KMS-11 (cell line): ENCODE measurements at regions not wholly inside any gene's neighbourhood (a gene's known extent, or its start where the extent isn't known, plus 50 kb on each side); places are given as distances from the start of the nearest gene placed in this dataset.

Experiments
- H2AFZ ChIP-seq: fragments of 200-600 bp; sonication (generic); 2 replicates; pipeline ENCODE4 v1.6.1; 2016; ENCODE audit warnings: antibody characterized with exemption, mixed run types, low read depth
- H3K27ac ChIP-seq: fragments of 200-600 bp; sonication (generic); 2 replicates; pipeline ENCODE4 v1.6.1; 2016; ENCODE audit warnings: mild to moderate bottlenecking, mixed run types
- H3K27me3 ChIP-seq: fragments of 200-600 bp; sonication (generic); 2 replicates; pipeline ENCODE4 v1.6.1; 2017; ENCODE audit warnings: mild to moderate bottlenecking, low read depth, mixed run types, moderate library complexity; ENCODE audit not compliant: insufficient read depth
- H3K36me3 ChIP-seq: fragments of 200-600 bp; sonication (generic); 2 replicates; pipeline ENCODE4 v1.6.1; 2017; ENCODE audit warnings: mild to moderate bottlenecking, mixed run types; ENCODE audit not compliant: insufficient read depth
- H3K4me1 ChIP-seq: fragments of 200-600 bp; sonication (generic); 2 replicates; pipeline ENCODE4 v1.6.1; 2016; ENCODE audit warnings: mild to moderate bottlenecking, low read depth, mixed run types; ENCODE audit not compliant: poor library complexity, severe bottlenecking
- H3K4me2 ChIP-seq: fragments of 200-600 bp; sonication (generic); 2 replicates; pipeline ENCODE4 v1.7.0; 2016; ENCODE audit warnings: mild to moderate bottlenecking, mixed run types
- H3K4me3 ChIP-seq: fragments of 200-600 bp; sonication (generic); IDR thresholded peaks from 2 replicates; pipeline ENCODE4 v1.6.1; 2017; ENCODE audit warnings: low read depth, low read length, mixed read lengths; ENCODE audit not compliant: insufficient read depth
- H3K79me2 ChIP-seq: fragments of 200-600 bp; sonication (generic); 2 replicates; pipeline ENCODE4 v1.6.1; 2016; ENCODE audit warnings: low read depth, mixed run types; ENCODE audit not compliant: insufficient read depth
- H3K9ac ChIP-seq: fragments of 200-600 bp; sonication (generic); 2 replicates; pipeline ENCODE4 v1.6.1; 2016; ENCODE audit warnings: mild to moderate bottlenecking, mixed run types
- H4K20me1 ChIP-seq: fragments of 200-600 bp; sonication (generic); 2 replicates; pipeline ENCODE4 v1.6.1; 2016; ENCODE audit warnings: mild to moderate bottlenecking, mixed run types; ENCODE audit not compliant: insufficient read depth
- CTCF ChIP-seq: fragments of 200-600 bp; sonication (generic); conservative IDR thresholded peaks from 2 replicates; pipeline ENCODE4 v1.6.1; 2017; ENCODE audit warnings: low read depth, mild to moderate bottlenecking, antibody characterized with exemption, low read length, moderate library complexity, mixed read lengths

- H3K4me3 ChIP-seq, result no peak overlapping the region
- no peak for TF ChIP-seq CTCF
- H3K4me2 ChIP-seq, result no peak overlapping the region
- H3K79me2 ChIP-seq, result no peaks in the 10 kb centered on the region
- H4K20me1 ChIP-seq, result no peaks in the 10 kb centered on the region
- no peaks in the 10 kb centered on the region for H3K4me1 ChIP-seq
- H3K9ac ChIP-seq, result no peak overlapping the region
- no peaks in the 10 kb centered on the region for H3K27me3 ChIP-seq
- no peak overlapping the region for H3K27ac ChIP-seq
- H3K36me3 ChIP-seq, result no peaks in the 10 kb centered on the region
- H2AFZ ChIP-seq, result no peak overlapping the region
Measured at GRCh38 chr13:57409121-57409520, 222.4 kb upstream of the PCDH17 start.

GRCh38 chr13:57409656-57410055, 221.9 kb upstream of the PCDH17 start:
- no peak overlapping the region for H3K4me2 ChIP-seq
- no peak for TF ChIP-seq CTCF

GRCh38 chr13:57418067-57418677, 213.4 kb upstream of the PCDH17 start:
- TF ChIP-seq CTCF, result no peak
- Histone ChIP-seq H3K4me2 (peak overlapping the region; percentile 88), H3K79me2 (no peaks in the 10 kb centered on the region), H2AFZ (peak overlapping the region; percentile 41), H4K20me1 (no peaks in the 10 kb centered on the region), H3K36me3 (no peaks in the 10 kb centered on the region), H3K9ac (peak overlapping the region; percentile 46; the same call in 1 of the 2 replicates), H3K27ac (peak overlapping the region; percentile 94), H3K4me3 (no peak overlapping the region), H3K4me1 (peaks cover 53% of the 10 kb centered on the region), H3K27me3 (no peaks in the 10 kb centered on the region)

More at GRCh38 chr13:57409656-57410055, 221.9 kb upstream of the PCDH17 start:
- no peaks in the 10 kb centered on the region for H3K27me3 ChIP-seq
- no peaks in the 10 kb centered on the region for H4K20me1 ChIP-seq
- no peak overlapping the region for H3K9ac ChIP-seq
- H3K4me3 ChIP-seq, result no peak overlapping the region
- H3K4me1 ChIP-seq, result no peaks in the 10 kb centered on the region
- H3K27ac ChIP-seq, result no peak overlapping the region
- no peaks in the 10 kb centered on the region for H3K36me3 ChIP-seq
- no peaks in the 10 kb centered on the region for H3K79me2 ChIP-seq
- H2AFZ ChIP-seq, result no peak overlapping the region

GRCh38 chr13:57424379-57424778, 207.2 kb upstream of the PCDH17 start:
- Histone ChIP-seq H3K27me3 (no peaks in the 10 kb centered on the region), H3K9ac (no peak overlapping the region), H3K4me2 (no peak overlapping the region), H2AFZ (no peak overlapping the region), H3K4me1 (peaks cover 23% of the 10 kb centered on the region), H3K27ac (no peak overlapping the region), H4K20me1 (no peaks in the 10 kb centered on the region), H3K79me2 (no peaks in the 10 kb centered on the region), H3K36me3 (no peaks in the 10 kb centered on the region), H3K4me3 (no peak overlapping the region)
- no peak for TF ChIP-seq CTCF
